RPMI7951 (cell line): ENCODE measurements at regions not wholly inside any gene's neighbourhood (a gene's known extent, or its start where the extent isn't known, plus 50 kb on each side); places are given as distances from the start of the nearest gene placed in this dataset.
"Not testable (repeated sequence)": the region's sequence is repeated elsewhere in the genome, so short reads cannot be mapped to it uniquely, and the experiment has no call there.

ENCODE experiments used
- DNase-seq: peaks from one replicate; pipeline ENCODE4 v3.0.0-alpha.2; 2012; ENCODE audit warnings: low read depth

GRCh38 chr2:186181625-186182024, 304.4 kb upstream of the ZC3H15 start:
- no peak for DNase-seq

GRCh38 chr2:186182366-186182765, 303.7 kb upstream of the ZC3H15 start:
- DNase-seq = not testable (repeated sequence)

DNA sequence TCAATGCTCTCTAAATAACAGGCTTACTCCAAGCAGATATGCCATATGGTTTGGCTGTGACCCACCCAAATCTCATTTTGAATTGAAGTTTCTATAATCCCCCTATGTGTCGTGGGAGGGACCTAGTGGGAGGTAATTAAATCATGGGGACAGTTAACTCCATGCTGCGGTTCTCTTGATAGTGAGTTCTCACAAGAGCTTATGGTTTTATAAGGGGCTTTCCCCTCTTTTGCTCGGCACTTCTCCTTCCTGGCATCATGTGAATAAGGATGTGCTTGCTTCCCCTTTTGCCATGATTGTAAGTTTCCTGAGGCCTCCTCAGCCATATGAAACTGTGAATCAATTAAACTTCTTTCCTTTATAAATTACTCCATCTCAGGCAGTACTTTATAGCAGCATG, 302.7 kb upstream of the ZC3H15 start:
- DNase-seq = no peak

DNA sequence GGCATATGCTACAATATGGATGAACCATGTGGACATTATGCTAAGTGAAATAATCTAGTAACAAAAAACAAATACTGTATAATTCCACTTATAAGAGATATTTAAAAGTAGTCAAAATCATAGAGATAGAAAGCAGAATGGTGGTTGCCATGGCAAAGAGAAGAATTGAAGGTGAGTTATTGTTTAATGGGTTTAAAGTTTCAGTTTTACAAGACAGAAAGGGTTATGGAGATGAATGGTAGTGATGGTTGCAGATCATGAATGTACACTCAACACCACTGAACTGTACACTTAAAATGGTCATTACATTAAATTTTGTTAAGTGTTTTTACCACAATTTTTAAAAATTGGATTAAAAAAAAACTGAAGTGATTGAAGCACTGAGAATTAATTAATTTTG, 298.2 kb upstream of the ZC3H15 start:
- no peak for DNase-seq

DNA sequence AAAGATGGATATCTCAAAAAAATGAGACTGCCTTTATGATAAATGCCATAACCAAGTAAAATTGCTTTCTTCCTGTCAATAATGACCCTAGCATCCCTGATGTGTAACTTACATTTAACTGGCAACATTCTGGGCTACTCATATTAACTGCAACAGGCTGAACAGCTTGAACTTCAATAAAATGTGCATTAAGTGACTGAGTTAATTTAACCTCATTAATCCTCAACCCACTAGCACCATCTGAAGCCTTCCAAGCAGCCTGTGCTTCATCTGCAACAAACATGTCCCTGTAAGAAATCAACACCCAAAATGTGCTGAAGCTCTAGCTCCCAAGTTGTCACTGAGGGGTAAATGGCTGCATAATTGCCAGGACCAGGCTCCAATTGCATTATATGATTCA, 296.2 kb upstream of the ZC3H15 start:
- DNase-seq = no peak

DNA sequence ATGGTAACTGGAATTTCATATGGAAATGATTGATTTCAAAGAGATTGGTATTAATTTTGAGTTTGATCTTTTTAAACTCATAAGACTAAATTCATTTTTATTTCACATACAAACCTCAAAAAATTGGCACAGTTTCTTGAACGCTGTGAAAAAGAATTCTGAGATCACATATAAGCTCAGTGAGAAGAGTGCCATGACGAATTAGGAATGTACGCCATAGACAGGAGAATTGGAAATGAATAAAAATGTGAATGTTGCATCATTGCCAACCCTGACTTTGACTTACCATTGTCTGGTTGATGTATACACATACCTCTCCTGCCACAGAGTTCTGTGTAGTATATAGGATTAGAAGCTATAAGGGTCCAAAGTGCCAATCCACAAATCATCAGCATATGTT, 290.4 kb upstream of the ZC3H15 start:
- no peak for DNase-seq

DNA sequence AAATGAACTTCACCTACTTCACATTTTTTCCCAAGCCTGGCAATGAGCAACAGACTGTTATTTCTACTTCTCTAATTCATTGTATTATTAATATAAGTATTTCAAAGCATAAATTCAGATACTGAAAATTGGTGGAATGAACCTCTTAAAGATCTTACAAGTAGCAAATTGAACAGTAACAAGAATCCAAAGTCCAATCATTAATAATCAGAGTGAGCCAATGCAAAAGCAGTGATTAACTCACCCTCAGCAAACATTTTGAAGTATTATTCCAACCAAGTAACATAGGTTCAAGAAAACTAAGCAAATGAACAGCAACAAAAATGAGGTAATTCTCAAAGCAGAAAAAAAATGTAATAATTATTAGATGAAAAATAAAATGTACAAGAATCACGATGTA, 288.1 kb upstream of the ZC3H15 start:
- no peak for DNase-seq

DNA sequence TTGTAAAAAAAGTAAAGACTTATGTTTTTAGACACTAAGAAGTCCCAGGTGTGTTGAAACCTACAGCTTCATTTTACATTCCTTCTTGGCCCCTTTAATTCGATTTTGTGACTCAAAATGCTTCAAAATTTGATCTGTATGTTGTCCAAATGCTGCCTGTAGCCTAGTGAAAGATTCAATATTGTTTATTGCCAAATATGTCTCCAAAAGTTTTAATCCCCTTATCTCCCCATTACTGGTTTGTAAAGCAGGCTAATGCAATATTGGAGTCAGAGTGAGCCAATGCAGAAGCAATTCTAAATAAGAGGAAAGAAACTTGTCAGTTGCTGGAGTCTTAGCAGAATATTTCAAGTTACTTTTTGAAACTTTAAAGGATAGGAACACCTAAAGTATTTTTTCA, 287.0 kb upstream of the ZC3H15 start:
- DNase-seq = no peak

- no peak for DNase-seq
These were observed 284.7 kb upstream of the ZC3H15 start for GRCh38 chr2:186201371-186201770.

DNA sequence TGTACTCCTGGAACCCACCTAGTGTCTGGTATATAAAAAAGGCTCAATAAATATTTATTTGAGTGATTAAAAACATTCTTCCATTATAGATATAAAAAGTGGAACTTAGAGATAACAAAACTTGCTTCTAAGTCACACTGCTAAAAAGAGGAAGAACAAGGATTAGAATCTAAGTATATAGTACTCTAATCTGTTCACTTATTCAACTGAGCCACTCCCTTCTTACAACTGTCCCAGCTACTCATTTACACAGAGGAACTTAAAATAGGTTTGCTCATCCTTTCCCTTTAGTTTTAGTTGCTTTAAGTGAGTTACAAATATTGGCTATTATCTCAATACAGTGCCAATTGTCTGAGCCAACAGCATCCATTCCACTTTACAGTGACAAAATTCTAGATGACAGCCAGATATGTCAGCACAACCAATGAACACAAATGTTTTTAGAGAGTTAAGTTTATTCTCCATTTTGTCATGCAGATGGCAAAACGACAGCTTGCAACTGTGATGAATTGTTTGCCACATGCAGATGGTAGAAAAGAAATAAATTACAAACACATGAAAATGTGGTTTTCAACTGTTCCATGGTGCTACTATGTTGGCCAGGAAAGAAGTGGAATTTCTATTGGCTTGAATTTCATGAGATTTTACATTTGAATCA, 280.7 kb upstream of the ZC3H15 start:
- DNase-seq = no peak

GRCh38 chr2:186209532-186209931, 276.5 kb upstream of the ZC3H15 start:
- no peak for DNase-seq

DNA sequence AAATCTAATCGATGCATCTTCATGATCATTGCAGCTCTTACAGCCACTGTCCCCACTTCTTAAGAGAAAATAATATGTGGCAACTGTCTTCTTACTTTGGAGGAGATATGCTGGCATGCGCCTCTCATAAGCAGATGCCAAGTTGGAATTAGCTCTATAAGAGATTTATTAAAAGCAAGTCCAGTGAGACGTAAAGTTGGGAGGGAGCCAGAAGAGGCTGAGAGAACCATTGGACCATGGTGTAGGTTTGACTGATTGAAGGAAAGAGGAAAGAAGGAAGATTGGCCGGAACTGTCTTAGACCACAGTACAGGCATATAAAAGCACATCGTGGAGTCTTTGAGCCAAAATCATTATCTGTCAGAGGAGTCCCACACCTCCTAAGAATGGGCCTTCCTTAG, 265.7 kb upstream of the ZC3H15 start:
- DNase-seq = no peak

DNA sequence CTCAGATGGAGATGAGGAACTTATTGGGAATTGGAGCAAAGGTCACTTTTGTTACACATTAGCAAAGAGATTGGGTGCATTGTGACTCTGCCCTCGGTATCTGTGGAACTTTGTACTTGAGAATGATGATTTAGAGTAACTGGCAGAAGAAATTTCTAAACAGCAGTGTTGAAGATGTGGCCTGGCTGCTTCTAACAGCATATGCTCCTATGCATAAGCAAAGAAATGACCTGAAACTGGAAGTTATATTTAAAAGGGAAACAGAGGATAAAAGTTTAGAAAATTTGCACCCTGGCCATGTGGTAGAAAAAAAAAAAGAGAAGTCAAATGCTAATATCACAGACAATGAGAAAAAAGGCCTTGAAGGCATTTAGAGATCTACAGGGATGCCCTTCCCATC, 256.8 kb upstream of the ZC3H15 start:
- no peak for DNase-seq

DNA sequence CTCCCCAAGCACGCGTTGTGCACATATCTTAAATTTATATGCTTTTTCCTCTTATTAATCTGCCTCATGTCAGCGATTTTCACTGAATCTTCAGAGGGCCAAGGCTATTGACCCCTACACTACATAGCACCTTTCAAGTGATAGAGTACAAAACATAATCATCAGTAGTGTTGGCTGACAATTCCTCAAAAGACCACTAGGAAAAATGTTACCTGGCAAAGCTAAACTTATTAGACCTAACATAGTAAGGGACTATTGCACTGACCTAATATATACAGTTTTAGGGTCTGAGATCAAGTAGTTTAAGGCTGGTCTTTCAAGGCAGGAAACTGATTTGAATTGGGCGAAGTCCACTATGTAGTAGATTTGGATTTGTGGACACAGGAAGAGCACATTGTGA, 244.2 kb upstream of the ZC3H15 start:
- DNase-seq = no peak

GRCh38 chr2:186254759-186255158, 231.3 kb upstream of the ZC3H15 start:
- no peak for DNase-seq

- no peak for DNase-seq
These were observed 230.2 kb upstream of the ZC3H15 start for GRCh38 chr2:186255823-186256222.

- DNase-seq = peak; percentile 17
These were observed 229.5 kb upstream of the ZC3H15 start for GRCh38 chr2:186256540-186256939.

DNA sequence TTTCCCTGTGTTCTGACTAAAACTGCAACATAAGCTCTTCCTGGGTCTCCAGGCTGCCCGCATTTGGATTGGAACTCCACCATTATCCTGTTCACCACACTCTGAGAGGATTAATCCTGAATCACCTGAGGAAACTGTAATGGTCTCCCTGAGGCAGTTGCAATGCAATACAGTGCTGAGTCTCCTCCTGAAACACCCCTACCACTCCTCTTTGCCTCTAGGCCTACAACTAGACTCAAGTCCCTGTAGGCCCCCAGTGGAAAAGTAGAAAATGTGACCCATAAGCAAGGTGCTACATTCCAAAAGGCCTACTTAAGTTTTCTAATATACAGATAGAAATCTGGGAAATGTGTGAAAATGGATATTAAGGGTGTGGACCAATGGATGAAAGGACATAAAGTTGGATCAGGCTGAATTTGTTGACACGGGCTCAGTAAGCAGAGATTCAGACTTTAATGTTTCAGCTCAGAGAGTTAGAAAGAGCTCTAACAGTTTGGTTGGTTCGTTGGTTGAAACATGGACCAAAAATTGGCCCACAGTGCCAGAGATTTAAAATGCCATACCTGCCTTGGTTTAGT, 222.3 kb upstream of the ZC3H15 start:
- no peak for DNase-seq

GRCh38 chr2:186269536-186269935, 216.5 kb upstream of the ZC3H15 start:
- DNase-seq = no peak

- no peak for DNase-seq
These were observed 212.1 kb upstream of the ZC3H15 start for GRCh38 chr2:186273953-186274352.

- peak; percentile 5 for DNase-seq
These were observed 211.0 kb upstream of the ZC3H15 start for GRCh38 chr2:186274936-186275575.

DNA sequence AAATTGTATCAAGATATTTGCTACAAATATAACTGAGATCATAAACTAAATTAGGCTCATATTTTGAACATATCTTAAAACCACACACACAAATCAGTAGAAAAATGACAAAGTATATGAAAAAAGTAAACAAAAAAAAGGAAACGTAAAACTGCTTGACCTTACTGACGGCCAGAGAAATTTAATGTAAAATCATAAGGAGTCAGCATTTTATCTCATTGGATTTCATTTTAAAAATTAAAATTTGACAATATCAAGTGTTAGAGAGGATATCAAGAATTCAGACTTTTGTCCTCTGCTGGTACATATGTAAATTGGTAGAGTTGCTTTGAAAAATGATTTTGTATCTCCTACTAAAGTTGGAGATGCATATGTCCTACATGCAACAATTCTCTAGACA, 209.2 kb upstream of the ZC3H15 start:
- no peak for DNase-seq

DNA sequence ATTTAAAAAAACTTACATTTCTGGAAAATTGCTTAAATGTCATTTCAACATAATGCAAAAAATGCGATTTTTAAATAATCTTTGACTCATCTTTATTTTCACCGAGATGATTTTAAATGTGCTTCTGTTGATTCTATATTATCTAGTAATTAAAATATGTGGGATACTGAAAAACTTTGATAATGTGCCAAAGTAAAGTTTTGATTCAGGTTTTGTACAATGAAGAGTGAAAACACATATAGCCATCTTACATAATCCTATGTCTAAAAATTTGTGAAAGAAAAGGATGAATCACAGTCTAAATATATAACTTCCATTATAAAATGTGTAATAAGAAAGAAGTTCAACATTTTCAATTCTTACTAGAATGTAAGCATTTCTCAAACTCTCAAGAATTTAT, 204.3 kb upstream of the ZC3H15 start:
- no peak for DNase-seq
